Lower leg skin (tissue), 4 donors: ENCODE measurements at regions not wholly inside any gene's neighbourhood (a gene's known extent, or its start where the extent isn't known, plus 50 kb on each side); places are given as distances from the start of the nearest gene placed in this dataset.
"Not testable (repeated sequence)": the region's sequence is repeated elsewhere in the genome, so short reads cannot be mapped to it uniquely, and the experiment has no call there.

Source experiments
- DNase-seq, 2 donors: peaks; one replicate each; pipeline ENCODE4 v3.0.0-alpha.2; 2019; ENCODE audit warnings: low spot score in 2 of 2
- H3K4me3 ChIP-seq: fragments of 200-600 bp; sonication (generic); 2 replicates; pipeline ENCODE4 v1.5.1; 2017; ENCODE audit warnings: mild to moderate bottlenecking, low read depth; ENCODE audit not compliant: poor library complexity, severe bottlenecking
- CTCF ChIP-seq, 3 donors: fragments of 450-650 bp; IDR thresholded peaks; one replicate each; pipeline ENCODE4 v1.5.1; 2016; ENCODE audit warnings: antibody characterized with exemption in 3 of 3, mild to moderate bottlenecking in 3 of 3, moderate library complexity in 2 of 3
- POLR2A ChIP-seq, 2 donors: fragments of 450-650 bp; IDR thresholded peaks; one replicate each; pipeline ENCODE4 v1.6.1; 2016 to 2017; ENCODE audit warnings: antibody characterized with exemption in 2 of 2, mild to moderate bottlenecking in 1 of 2, moderate library complexity in 1 of 2
- WGBS, 2 donors: methylation state at CpG; one replicate each; pipeline ENCODE4 v1.1.5; 2018; 5-methylcytosine and 5-hydroxymethylcytosine counted together
- intact Hi-C: fragments of 100-400 bp; cut with DNase I; formaldehyde crosslinking; loops from one replicate; pipeline ENCODE4 v1.15.0; 2023; ENCODE audit warnings: low total_unique reads

DNA sequence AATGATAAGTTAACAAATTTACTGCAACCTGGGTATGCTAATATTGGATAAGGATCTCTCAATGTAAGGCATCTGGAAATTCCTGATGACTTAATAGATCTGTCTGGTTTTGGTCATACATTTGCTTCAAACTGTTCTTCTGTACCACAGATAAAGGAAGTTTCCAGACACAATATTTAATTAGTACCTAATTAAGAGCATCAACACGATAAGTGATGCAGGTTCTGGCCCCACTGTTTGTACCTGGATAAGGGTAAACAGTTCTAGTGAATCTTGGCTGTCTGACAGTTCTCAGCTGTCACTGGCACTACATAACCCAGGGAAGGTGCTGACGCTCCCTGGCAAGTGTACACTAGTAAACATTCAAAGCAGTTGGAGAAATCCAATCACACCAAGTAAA lies 165.6 kb downstream of the MZT1 start:
- TF ChIP-seq CTCF (IDR thresholded peaks at IDR 0.05) (no peak), POLR2A (IDR thresholded peaks at IDR 0.05) (no peak)
- 44 to 50% methylated on average over 2 of the region's 2 CpGs for WGBS, 2 donors
- intact Hi-C loops, result no loop called here
- no peak for DNase-seq
- no peak overlapping the region for H3K4me3 ChIP-seq

GRCh38 chr13:72559716-72560115 lies 167.7 kb downstream of the MZT1 start:
- 69 to 71% methylated on average over 2 of the region's 2 CpGs for WGBS, 2 donors
- H3K4me3 ChIP-seq, result no peak overlapping the region
- DNase-seq, result no peak
- intact Hi-C loops, result no loop called here
- no peak for TF ChIP-seq CTCF (IDR thresholded peaks at IDR 0.05)
- no peak for TF ChIP-seq POLR2A (IDR thresholded peaks at IDR 0.05)

DNA sequence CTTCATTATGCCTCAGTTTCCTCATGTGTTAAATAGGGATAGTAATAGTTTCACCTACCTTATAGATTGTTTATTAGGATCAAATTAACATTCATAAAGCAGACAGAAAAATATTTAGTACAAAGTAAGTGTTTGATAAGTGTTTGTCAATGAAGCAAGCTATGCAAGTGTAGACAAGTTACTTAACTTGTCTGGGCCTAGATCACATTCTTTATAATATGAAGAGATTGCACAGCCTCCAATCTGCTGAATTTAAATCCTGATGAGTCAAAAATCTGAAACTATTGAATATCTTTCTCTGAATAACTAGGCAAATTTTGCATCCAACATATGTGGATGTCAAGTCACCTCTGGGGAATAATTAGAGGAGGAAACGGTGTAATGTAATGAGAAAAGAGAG lies 170.5 kb downstream of the MZT1 start:
- TF ChIP-seq POLR2A (IDR thresholded peaks at IDR 0.05), result no peak
- no peak for TF ChIP-seq CTCF (IDR thresholded peaks at IDR 0.05)
- 57 to 66% methylated on average over 1 of the region's 1 CpG for WGBS, 2 donors
- no peak overlapping the region for H3K4me3 ChIP-seq
- no peak for DNase-seq
- intact Hi-C loops, result no loop called here

DNA sequence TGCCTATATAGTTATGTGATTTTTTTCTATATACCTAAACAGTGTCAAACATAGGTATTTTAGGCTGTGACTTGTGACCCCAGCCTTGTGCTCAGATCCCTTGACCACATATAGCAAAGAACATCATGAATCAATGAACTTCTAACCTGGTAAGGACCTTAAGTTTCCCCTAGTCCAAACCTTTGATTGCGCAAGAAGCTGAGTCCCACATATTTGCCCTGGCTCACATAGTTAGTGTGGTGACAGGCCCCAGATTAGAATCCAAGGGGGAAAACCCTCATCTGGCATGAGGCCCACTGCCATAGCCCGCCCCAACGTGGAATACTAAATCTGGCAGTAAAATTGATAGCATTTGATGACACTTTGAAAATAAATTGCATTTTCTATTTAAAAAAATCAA lies 171.8 kb downstream of the MZT1 start:
- H3K4me3 ChIP-seq, result no peak overlapping the region
- intact Hi-C loops, result no loop called here

DNA sequence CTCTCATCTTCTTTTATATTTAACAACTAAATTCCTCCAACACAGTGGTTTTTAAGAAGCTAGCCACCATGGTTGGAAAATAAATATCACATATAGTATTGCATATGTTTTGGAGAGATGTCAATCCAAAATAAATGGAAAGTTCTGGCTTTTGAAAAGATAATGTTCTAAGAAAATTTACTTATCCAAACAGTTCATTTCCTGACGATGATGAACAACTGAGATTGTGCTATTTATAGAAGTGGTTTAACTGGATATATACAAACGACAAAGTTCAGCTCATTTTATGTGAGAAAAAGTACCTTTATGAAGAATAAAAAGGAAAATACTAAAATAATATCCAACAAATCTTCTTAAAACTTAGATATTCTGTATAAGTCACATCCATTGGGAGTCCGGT lies 174.7 kb downstream of the MZT1 start:
- H3K4me3 ChIP-seq, result no peak overlapping the region
- TF ChIP-seq CTCF (IDR thresholded peaks at IDR 0.05) (no peak), POLR2A (IDR thresholded peaks at IDR 0.05) (no peak)
- 35 to 38% methylated on average over 3 of the region's 3 CpGs for WGBS, 2 donors
- DNase-seq, result no peak
- intact Hi-C loops, result no loop called here

More for the DNA sequence above, 171.8 kb downstream of the MZT1 start:
- 75 to 82% methylated on average over 3 of the region's 3 CpGs for WGBS, 2 donors
- TF ChIP-seq CTCF (IDR thresholded peaks at IDR 0.05) (no peak), POLR2A (IDR thresholded peaks at IDR 0.05) (no peak)
- no peak for DNase-seq

DNA sequence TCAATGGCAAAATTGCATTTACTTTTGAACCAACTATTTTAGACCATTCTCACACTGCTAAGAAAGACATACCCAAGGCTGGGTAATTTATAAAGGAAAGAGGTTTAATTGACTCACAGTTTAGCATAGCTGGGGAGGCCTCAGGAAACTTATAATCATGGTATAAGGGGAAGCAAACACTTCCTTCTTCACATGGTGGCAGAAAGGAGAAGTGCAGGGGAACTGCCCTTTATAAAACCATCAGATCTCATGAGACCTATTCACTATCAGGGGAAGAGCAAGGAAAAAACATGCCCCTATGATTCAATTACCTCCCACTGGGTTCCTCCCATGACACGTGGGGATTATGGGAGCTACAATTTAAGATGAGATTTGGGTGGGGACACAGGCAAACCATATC lies 181.5 kb downstream of the MZT1 start:
- intact Hi-C loops, H3K4me3 ChIP-seq, DNase-seq: not testable (repeated sequence)
- WGBS, 2 donors, result 69 to 93% methylated on average over 1 of the region's 1 CpG
